GM23338 (cell line): ENCODE measurements at regions not wholly inside any gene's neighbourhood (a gene's known extent, or its start where the extent isn't known, plus 50 kb on each side); places are given as distances from the start of the nearest gene placed in this dataset.
A peak's percentile ranks its signal among the peaks of the same experiment; 100 is the strongest.

Source experiments
- ATAC-seq: fragments of 200-7000 bp; cut with Tn5 transposase; 3 replicates; pipeline ENCODE4 v1.9.1; 2020
- DNase-seq: peaks from one replicate; pipeline ENCODE4 v3.0.0-alpha.2; 2015; ENCODE audit warnings: low spot score
- H2AFZ ChIP-seq: fragments of 200-600 bp; sonication (generic); 2 replicates; pipeline ENCODE4 v1.8.0; 2016; ENCODE audit warnings: antibody characterized with exemption, mild to moderate bottlenecking, moderate library complexity
- H3F3A ChIP-seq: fragments of 200-600 bp; sonication (generic); replicated peaks from 2 replicates; pipeline ENCODE4 v1.8.0; 2017; ENCODE audit warnings: antibody characterized with exemption, mixed run types, low read depth
- H3K27ac ChIP-seq: fragments of 200-600 bp; sonication (generic); 2 replicates; pipeline ENCODE4 v1.6.1; 2016; ENCODE audit warnings: low read depth
- H3K27me3 ChIP-seq: fragments of 200-600 bp; sonication (generic); 2 replicates; pipeline ENCODE4 v1.8.0; 2016; ENCODE audit warnings: mild to moderate bottlenecking, mixed run types, moderate library complexity; ENCODE audit not compliant: insufficient read depth
- H3K36me3 ChIP-seq: fragments of 200-600 bp; sonication (generic); 2 replicates; pipeline ENCODE4 v1.8.0; 2016; ENCODE audit warnings: mild to moderate bottlenecking; ENCODE audit not compliant: insufficient read depth
- H3K4me1 ChIP-seq: fragments of 200-600 bp; sonication (generic); 2 replicates; pipeline ENCODE4 v1.8.0; 2016; ENCODE audit warnings: mild to moderate bottlenecking, moderate library complexity; ENCODE audit not compliant: insufficient read depth
- H3K4me2 ChIP-seq: fragments of 200-600 bp; sonication (generic); 2 replicates; pipeline ENCODE4 v1.7.1; 2017; ENCODE audit warnings: mixed run types
- H3K4me3 ChIP-seq: fragments of 200-600 bp; sonication (generic); 2 replicates; pipeline ENCODE4 v1.6.1; 2016; ENCODE audit warnings: mixed run types
- H3K79me2 ChIP-seq: fragments of 200-600 bp; sonication (generic); replicated peaks from 2 replicates; pipeline ENCODE4 v1.8.0; 2017; ENCODE audit warnings: mild to moderate bottlenecking; ENCODE audit not compliant: insufficient read depth
- H3K9me2 ChIP-seq: fragments of 200-600 bp; sonication (generic); 2 replicates; pipeline ENCODE4 v1.8.0; 2017; ENCODE audit not compliant: insufficient read depth
- H4K20me1 ChIP-seq: fragments of 200-600 bp; sonication (generic); replicated peaks from 2 replicates; pipeline ENCODE4 v1.8.0; 2017; ENCODE audit warnings: mild to moderate bottlenecking; ENCODE audit not compliant: insufficient read depth
- H3K27ac Mint-ChIP-seq: 2 replicates; pipeline ENCODE4 v1.8.0; 2020; ENCODE audit warnings: inconsistent platforms, mild to moderate bottlenecking, moderate library complexity, mixed read lengths
- H3K27me3 Mint-ChIP-seq: 3 replicates; pipeline ENCODE4 v1.8.0; 2022; ENCODE audit warnings: low read depth, mild to moderate bottlenecking, moderate library complexity, mixed read lengths, inconsistent platforms; ENCODE audit not compliant: insufficient read depth, poor library complexity
- H3K36me3 Mint-ChIP-seq: 3 replicates; pipeline ENCODE4 v1.8.0; 2021; ENCODE audit warnings: low read depth, mild to moderate bottlenecking, inconsistent platforms, moderate library complexity, mixed read lengths
- H3K4me1 Mint-ChIP-seq: 3 replicates; pipeline ENCODE4 v1.8.0; 2020; ENCODE audit warnings: mild to moderate bottlenecking, inconsistent platforms, mixed read lengths
- H3K4me3 Mint-ChIP-seq: 3 replicates; pipeline ENCODE4 v1.8.0; 2021; ENCODE audit warnings: moderate library complexity, mild to moderate bottlenecking, inconsistent platforms, mixed read lengths
- H3K9me3 Mint-ChIP-seq: 3 replicates; pipeline ENCODE4 v1.8.0; 2020; ENCODE audit warnings: moderate library complexity, mild to moderate bottlenecking, inconsistent platforms, mixed read lengths
- EZH2 ChIP-seq: fragments of 200-600 bp; sonication (generic); IDR thresholded peaks from one replicate; pipeline ENCODE4 v1.8.0; 2017; ENCODE audit warnings: antibody characterized with exemption, mild to moderate bottlenecking, low read depth; ENCODE audit not compliant: unreplicated experiment
- EZH2phosphoT487 ChIP-seq: fragments of 200-600 bp; sonication (generic); IDR thresholded peaks from one replicate; pipeline ENCODE4 v1.8.1; 2018; ENCODE audit warnings: antibody characterized with exemption; ENCODE audit not compliant: unreplicated experiment
- NANOG ChIP-seq: IDR thresholded peaks from 2 replicates; pipeline ENCODE4 v1.6.1; 2016; ENCODE audit warnings: antibody characterized with exemption, borderline replicate concordance
- POLR2AphosphoS5 ChIP-seq: IDR thresholded peaks from 2 replicates; pipeline ENCODE4 v1.6.1; 2016; ENCODE audit warnings: antibody characterized with exemption, low read depth
- STAT1 ChIP-seq: IDR thresholded peaks from one replicate; pipeline ENCODE4 v1.6.1; 2016; ENCODE audit warnings: antibody characterized with exemption; ENCODE audit not compliant: unreplicated experiment
- TF ChIP-seq, protein P1 (sequence below): IDR thresholded peaks from one replicate; pipeline ENCODE4 v1.6.1; 2018; ENCODE audit warnings: antibody characterized with exemption; ENCODE audit not compliant: unreplicated experiment
- TF ChIP-seq, protein P2 (sequence below): fragments of 250-450 bp; sonication (Bioruptor Pico); IDR thresholded peaks from 2 replicates; pipeline ENCODE4 v1.5.0; 2020; ENCODE audit warnings: mild to moderate bottlenecking, moderate library complexity
- TF ChIP-seq, protein P3 (sequence below): IDR thresholded peaks from 2 replicates; pipeline ENCODE4 v1.6.1; 2016; ENCODE audit warnings: antibody characterized with exemption
- TF ChIP-seq, protein P4 (sequence below), 2 experiments: fragments of 200-600 bp in 1 of 2; sonication (generic) in 1 of 2; conservative IDR thresholded peaks; 2 replicates each; pipeline versions ENCODE4 v1.5.1 to v1.6.1; 2016 to 2017; ENCODE audit warnings: antibody characterized with exemption in 2 of 2, low read depth in 2 of 2, mild to moderate bottlenecking in 2 of 2, moderate library complexity in 1 of 2

DNA sequence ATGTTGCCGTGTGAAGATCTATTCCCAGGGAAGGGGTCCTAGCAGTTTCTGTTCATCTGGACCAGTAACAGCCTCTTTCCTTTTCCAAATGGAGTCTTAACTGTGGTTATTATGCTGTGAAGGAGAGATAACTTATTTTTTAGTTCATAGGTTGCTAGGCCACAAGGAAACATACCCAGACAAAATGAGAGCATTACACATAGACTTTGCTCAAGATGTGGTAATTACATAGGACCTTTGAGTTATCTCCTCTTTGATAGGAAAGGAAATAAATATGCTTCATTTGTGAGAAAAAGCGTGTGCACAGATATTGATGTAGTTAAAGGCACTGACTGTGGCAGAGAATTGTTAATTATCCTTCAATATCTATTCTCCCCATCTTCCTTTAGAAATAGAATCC is 52.5 kb upstream of the SNX2 start (continued):
- TF ChIP-seq, protein P1, sequence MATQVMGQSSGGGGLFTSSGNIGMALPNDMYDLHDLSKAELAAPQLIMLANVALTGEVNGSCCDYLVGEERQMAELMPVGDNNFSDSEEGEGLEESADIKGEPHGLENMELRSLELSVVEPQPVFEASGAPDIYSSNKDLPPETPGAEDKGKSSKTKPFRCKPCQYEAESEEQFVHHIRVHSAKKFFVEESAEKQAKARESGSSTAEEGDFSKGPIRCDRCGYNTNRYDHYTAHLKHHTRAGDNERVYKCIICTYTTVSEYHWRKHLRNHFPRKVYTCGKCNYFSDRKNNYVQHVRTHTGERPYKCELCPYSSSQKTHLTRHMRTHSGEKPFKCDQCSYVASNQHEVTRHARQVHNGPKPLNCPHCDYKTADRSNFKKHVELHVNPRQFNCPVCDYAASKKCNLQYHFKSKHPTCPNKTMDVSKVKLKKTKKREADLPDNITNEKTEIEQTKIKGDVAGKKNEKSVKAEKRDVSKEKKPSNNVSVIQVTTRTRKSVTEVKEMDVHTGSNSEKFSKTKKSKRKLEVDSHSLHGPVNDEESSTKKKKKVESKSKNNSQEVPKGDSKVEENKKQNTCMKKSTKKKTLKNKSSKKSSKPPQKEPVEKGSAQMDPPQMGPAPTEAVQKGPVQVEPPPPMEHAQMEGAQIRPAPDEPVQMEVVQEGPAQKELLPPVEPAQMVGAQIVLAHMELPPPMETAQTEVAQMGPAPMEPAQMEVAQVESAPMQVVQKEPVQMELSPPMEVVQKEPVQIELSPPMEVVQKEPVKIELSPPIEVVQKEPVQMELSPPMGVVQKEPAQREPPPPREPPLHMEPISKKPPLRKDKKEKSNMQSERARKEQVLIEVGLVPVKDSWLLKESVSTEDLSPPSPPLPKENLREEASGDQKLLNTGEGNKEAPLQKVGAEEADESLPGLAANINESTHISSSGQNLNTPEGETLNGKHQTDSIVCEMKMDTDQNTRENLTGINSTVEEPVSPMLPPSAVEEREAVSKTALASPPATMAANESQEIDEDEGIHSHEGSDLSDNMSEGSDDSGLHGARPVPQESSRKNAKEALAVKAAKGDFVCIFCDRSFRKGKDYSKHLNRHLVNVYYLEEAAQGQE: no peak

DNA sequence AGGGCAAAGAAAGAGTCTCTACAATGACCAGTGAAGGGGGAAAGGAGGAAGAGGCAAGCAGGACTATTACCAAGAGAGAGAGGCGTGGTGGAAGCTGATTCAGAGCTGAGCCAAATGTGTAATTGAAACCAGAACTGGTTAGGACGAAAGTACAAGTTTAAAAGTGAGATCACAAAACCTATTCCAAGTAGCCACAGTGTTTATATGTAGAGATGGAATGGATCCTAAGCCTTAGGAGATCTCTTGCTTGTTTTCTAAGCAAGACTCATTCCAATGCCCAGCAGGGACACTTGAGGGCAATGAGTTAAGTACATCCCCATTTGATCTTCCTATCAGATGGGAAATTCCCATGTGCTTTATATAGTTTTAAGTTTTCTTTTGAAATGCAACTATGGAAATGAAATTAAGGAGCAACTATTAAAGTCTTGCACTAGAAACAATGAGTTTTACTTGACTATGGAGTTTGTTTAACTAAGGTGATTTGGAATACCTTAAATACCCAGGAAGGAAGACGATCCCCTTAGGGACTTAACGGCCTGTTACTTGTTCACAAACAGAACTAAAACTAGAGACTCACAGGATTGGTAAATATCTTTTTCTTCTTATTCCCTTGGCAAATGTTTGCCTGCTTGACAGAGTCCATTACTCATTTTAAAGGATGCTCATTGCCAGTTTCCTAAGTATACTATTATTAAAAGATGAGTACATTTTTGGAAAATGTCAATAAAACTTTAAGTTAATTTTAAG is 51.1 kb upstream of the SNX2 start:
- no peaks in the 10 kb centered on the region for H3K36me3 ChIP-seq
- H3K79me2 ChIP-seq: no peaks in the 10 kb centered on the region
- H3K4me3 ChIP-seq: no peak overlapping the region
- no peaks in the 10 kb centered on the region for H3K27me3 ChIP-seq
- H3F3A ChIP-seq: no peaks in the 10 kb centered on the region
- H4K20me1 ChIP-seq: no peaks in the 10 kb centered on the region
- no peaks in the 10 kb centered on the region for H3K9me3 Mint-ChIP-seq
- no peak overlapping the region for H3K4me3 Mint-ChIP-seq
- no peak overlapping the region for H3K4me2 ChIP-seq
- peak; percentile 23 for DNase-seq
- no peaks in the 10 kb centered on the region for H3K4me1 ChIP-seq
- H3K9me2 ChIP-seq: peaks cover 3% of the 10 kb centered on the region; the same call in 1 of the 2 replicates
- no peak overlapping the region for H2AFZ ChIP-seq
- H3K4me1 Mint-ChIP-seq: peaks cover 6% of the 10 kb centered on the region
- ATAC-seq: no peak
- H3K36me3 Mint-ChIP-seq: no peaks in the 10 kb centered on the region
- no peak overlapping the region for H3K27ac ChIP-seq
- H3K27ac Mint-ChIP-seq: no peak overlapping the region
- H3K27me3 Mint-ChIP-seq: no peaks in the 10 kb centered on the region
- TF ChIP-seq NANOG (no peak), STAT1 (no peak), EZH2 (no peak), POLR2AphosphoS5 (no peak), EZH2phosphoT487 (no peak)
- TF ChIP-seq, protein P2, sequence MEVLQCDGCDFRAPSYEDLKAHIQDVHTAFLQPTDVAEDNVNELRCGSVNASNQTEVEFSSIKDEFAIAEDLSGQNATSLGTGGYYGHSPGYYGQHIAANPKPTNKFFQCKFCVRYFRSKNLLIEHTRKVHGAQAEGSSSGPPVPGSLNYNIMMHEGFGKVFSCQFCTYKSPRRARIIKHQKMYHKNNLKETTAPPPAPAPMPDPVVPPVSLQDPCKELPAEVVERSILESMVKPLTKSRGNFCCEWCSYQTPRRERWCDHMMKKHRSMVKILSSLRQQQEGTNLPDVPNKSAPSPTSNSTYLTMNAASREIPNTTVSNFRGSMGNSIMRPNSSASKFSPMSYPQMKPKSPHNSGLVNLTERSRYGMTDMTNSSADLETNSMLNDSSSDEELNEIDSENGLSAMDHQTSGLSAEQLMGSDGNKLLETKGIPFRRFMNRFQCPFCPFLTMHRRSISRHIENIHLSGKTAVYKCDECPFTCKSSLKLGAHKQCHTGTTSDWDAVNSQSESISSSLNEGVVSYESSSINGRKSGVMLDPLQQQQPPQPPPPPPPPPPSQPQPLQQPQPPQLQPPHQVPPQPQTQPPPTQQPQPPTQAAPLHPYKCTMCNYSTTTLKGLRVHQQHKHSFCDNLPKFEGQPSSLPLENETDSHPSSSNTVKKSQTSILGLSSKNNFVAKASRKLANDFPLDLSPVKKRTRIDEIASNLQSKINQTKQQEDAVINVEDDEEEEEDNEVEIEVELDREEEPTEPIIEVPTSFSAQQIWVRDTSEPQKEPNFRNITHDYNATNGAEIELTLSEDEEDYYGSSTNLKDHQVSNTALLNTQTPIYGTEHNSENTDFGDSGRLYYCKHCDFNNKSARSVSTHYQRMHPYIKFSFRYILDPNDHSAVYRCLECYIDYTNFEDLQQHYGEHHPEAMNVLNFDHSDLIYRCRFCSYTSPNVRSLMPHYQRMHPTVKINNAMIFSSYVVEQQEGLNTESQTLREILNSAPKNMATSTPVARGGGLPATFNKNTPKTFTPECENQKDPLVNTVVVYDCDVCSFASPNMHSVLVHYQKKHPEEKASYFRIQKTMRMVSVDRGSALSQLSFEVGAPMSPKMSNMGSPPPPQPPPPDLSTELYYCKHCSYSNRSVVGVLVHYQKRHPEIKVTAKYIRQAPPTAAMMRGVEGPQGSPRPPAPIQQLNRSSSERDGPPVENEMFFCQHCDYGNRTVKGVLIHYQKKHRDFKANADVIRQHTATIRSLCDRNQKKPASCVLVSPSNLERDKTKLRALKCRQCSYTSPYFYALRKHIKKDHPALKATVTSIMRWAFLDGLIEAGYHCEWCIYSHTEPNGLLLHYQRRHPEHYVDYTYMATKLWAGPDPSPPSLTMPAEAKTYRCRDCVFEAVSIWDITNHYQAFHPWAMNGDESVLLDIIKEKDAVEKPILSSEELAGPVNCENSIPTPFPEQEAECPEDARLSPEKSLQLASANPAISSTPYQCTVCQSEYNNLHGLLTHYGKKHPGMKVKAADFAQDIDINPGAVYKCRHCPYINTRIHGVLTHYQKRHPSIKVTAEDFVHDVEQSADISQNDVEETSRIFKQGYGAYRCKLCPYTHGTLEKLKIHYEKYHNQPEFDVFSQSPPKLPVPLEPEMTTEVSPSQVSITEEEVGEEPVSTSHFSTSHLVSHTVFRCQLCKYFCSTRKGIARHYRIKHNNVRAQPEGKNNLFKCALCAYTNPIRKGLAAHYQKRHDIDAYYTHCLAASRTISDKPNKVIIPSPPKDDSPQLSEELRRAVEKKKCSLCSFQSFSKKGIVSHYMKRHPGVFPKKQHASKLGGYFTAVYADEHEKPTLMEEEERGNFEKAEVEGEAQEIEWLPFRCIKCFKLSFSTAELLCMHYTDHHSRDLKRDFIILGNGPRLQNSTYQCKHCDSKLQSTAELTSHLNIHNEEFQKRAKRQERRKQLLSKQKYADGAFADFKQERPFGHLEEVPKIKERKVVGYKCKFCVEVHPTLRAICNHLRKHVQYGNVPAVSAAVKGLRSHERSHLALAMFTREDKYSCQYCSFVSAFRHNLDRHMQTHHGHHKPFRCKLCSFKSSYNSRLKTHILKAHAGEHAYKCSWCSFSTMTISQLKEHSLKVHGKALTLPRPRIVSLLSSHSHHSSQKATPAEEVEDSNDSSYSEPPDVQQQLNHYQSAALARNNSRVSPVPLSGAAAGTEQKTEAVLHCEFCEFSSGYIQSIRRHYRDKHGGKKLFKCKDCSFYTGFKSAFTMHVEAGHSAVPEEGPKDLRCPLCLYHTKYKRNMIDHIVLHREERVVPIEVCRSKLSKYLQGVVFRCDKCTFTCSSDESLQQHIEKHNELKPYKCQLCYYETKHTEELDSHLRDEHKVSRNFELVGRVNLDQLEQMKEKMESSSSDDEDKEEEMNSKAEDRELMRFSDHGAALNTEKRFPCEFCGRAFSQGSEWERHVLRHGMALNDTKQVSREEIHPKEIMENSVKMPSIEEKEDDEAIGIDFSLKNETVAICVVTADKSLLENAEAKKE (CRISPR knock-in tag): no peak
- TF ChIP-seq, protein P3, sequence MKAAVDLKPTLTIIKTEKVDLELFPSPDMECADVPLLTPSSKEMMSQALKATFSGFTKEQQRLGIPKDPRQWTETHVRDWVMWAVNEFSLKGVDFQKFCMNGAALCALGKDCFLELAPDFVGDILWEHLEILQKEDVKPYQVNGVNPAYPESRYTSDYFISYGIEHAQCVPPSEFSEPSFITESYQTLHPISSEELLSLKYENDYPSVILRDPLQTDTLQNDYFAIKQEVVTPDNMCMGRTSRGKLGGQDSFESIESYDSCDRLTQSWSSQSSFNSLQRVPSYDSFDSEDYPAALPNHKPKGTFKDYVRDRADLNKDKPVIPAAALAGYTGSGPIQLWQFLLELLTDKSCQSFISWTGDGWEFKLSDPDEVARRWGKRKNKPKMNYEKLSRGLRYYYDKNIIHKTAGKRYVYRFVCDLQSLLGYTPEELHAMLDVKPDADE: no peak
- TF ChIP-seq, protein P4, sequence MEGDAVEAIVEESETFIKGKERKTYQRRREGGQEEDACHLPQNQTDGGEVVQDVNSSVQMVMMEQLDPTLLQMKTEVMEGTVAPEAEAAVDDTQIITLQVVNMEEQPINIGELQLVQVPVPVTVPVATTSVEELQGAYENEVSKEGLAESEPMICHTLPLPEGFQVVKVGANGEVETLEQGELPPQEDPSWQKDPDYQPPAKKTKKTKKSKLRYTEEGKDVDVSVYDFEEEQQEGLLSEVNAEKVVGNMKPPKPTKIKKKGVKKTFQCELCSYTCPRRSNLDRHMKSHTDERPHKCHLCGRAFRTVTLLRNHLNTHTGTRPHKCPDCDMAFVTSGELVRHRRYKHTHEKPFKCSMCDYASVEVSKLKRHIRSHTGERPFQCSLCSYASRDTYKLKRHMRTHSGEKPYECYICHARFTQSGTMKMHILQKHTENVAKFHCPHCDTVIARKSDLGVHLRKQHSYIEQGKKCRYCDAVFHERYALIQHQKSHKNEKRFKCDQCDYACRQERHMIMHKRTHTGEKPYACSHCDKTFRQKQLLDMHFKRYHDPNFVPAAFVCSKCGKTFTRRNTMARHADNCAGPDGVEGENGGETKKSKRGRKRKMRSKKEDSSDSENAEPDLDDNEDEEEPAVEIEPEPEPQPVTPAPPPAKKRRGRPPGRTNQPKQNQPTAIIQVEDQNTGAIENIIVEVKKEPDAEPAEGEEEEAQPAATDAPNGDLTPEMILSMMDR (conservative IDR thresholded peaks at IDR 0.05; ENCODE audit: low read depth in 2 of 2): no peak
